ENCODE measurements at regions not wholly inside any gene's neighbourhood (a gene's known extent, or its start where the extent isn't known, plus 50 kb on each side); places are given as distances from the start of the nearest gene placed in this dataset.

DNA sequence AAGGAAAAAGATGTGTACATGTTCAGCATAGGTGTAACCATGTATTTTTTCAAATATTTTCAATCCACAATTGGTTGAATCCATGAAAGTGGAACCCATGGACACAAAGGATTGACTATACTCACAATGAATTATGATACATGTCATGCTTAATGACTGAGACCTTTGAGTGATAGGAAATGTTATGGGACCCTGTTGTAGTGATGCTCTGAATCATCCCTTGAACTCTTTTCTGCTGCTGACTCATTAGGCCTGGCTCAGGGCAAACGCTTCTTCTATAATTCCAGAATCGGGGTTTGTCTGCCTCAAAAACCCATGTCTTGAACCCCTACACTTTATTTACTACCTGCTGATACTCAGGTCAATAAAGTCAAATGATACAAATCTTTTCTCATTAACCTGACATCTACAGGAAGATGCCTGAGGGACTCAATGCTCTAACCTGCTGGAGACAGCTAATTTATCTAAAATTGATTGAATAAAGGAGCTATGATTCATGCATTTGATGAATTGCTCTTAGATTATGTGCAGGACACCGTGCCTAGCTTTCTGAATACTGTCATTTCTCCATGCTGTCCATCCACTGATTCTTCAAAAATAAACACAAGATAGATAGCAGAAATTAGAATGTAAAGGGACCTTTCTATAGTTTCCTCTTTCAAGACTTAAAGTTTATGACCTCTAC lies 260.1 kb downstream of the PRELID2 start:
- TF ChIP-seq POLR2A (IDR thresholded peaks at IDR 0.05; ENCODE audit: low read depth, low read length): no peak
- FAIRE-seq: no peak
- no peak for DNase-seq (ENCODE audit: insufficient read length, low spot score)

DNA sequence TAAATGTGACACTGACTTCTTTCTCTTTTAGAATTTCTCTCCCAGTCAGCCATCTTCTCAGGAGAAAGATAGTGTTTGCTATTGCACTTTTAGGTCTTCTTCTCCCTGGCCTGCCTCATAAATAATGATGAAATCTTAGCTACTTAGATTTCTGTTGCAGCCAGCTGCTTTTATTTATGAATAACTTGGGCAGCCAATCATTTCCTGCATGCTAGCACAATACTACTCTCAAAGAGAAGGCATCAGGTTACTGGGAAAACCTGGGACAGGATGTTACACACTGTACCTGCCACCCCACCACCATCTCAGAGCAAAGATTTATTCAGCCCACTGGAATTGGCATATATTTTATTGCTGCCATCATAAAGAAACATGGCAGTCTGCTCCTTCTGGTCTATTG lies 266.6 kb downstream of the PRELID2 start:
- no peak for TF ChIP-seq POLR2A (IDR thresholded peaks at IDR 0.05; ENCODE audit: low read depth, low read length)
- DNase-seq (ENCODE audit: insufficient read length, low spot score) (no peak), FAIRE-seq (no peak)

DNA sequence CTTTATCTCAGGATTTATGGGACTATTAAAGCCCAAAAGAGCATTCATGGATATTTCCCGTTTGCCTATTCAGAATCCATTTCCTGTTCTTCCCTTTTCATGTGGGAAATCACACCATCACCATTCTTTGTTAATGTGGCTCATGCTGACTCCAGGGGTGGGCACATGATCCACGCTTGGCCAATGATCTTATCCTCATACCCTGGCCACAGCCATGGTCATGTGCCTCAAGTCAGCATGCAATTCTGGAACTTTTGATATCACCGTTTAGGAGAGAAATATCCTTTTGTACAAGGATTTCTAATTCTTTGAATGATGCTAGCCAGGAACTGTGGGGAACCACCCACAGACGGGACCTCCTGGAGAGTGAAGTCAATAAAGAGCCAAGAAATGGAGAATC lies 272.2 kb downstream of the PRELID2 start:
- no peak for TF ChIP-seq POLR2A (IDR thresholded peaks at IDR 0.05; ENCODE audit: low read depth, low read length)
- FAIRE-seq (no peak), DNase-seq (ENCODE audit: insufficient read length, low spot score) (no peak)

DNA sequence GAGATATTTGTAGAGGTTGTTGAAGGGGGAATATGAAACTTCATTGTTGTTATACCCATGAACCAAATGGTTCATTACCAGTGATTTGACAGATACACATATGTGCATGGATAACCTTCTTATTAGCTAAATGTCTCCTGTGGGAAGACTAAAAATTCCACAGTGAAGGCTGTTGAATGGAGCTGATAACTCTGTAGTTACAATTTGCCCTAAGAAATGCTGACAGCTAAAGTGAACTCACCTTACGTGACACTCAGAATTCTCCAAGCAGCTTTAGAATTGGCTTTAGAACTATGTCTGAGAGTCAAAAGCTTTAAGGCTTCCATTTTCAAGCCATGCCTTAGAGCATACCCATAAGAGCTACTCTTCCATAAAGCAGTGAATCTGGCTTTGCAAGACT lies 276.9 kb downstream of the PRELID2 start:
- no peak for DNase-seq (ENCODE audit: insufficient read length, low spot score)
- no peak for TF ChIP-seq POLR2A (IDR thresholded peaks at IDR 0.05; ENCODE audit: low read depth, low read length)
- no peak for FAIRE-seq

DNA sequence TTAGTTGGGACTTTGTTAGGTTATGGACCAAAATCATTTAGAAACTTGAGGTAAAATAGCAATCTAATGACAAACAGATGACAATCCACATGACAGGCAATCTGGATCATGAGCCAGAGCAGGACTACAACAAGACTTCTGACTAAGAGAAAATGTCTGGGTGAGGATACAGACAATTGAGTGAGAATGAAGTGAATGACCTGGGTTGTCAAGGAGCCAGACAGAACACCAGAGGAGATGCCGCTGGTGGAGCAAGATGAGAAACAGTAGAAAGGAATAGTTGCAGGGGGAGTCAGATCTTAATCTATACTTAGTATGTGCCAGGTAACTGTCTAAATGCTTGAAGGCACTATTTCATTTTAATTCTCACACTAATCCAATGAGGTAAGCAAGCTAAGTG lies 277.8 kb downstream of the PRELID2 start:
- no peak for FAIRE-seq
- DNase-seq (ENCODE audit: insufficient read length, low spot score): no peak
- TF ChIP-seq POLR2A (IDR thresholded peaks at IDR 0.05; ENCODE audit: low read depth, low read length): no peak

DNA sequence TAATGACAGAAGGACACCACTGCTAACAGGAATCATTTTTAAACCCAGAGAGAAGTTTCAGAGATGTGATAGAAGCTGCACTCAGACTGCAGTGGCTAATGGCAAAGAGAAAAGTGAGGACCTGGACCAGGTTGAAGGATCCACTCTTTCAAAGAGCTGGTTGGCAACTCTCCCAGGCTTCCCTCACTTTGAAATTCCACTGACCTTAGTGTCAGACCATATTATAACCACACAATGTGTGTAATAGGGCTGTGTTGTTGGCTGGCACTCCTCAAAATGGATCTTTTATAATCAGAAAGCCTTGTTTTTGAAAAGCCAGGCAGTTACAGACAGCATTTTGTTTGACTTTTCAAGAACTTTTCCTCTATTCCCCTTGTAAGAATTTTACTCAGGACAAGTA lies 280.7 kb downstream of the PRELID2 start:
- FAIRE-seq: peak; percentile 92
- peak; percentile 30 for DNase-seq (ENCODE audit: insufficient read length, low spot score)
- no peak for TF ChIP-seq POLR2A (IDR thresholded peaks at IDR 0.05; ENCODE audit: low read depth, low read length)

DNA sequence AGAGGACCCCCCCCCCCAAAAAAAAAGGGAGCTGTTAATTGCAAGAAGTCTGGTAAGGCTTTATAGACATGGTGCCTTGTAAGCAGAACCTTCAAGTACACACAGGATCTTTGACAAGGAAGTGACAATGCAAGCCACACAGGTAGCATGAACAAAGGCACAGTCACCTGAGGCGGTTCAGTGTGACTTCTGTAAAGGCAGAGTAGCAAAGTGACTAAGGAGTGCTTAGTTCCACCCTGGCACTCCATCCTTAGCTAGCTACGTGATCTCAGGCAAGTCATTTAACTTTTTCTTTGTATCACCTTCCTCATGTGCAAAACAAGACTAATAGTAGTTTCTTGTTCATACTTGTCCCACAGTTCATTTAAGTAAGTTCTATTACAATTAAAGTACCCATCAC lies 282.0 kb downstream of the PRELID2 start:
- no peak for TF ChIP-seq POLR2A (IDR thresholded peaks at IDR 0.05; ENCODE audit: low read depth, low read length)
- no peak for DNase-seq (ENCODE audit: insufficient read length, low spot score)
- FAIRE-seq: no peak

DNA sequence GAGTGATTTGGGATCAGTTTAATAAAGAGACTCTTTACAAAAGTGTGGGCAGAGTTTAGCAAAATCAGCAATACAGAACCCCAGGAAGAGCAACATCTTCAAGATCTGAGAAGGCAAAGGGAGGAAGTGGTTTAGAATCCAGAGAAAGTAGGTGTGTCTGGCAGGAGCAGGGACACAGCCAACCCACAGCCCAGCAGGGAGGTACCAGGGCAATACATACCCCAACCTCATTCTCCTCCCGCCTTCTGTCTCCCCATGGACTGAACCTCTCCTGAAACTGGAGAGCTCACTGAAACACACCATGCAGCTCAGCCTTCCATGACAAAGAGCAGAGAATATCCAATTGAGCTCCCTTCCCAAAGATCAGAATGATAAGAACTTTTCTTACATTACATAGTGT lies 283.4 kb downstream of the PRELID2 start:
- no peak for TF ChIP-seq POLR2A (IDR thresholded peaks at IDR 0.05; ENCODE audit: low read depth, low read length)
- FAIRE-seq (peak; percentile 50), DNase-seq (ENCODE audit: insufficient read length, low spot score) (no peak)

DNA sequence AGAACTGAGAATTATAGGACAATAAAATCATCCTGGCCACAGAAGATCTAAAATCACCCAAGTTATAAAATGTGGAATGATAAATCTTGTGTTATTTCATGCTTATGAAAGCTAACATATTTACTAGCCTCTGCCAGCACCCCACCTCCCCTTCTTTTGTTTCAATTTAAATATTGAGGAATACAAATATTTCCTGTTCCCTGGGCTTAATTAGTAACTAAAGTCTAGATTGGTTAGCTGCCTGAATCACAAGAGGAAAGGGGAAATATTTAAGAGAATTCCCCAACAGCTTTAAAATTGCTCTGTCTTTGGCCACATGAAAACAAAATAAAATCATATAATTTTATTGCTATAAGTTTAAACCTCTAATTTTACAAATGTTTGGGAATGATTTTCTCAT lies 287.0 kb downstream of the PRELID2 start:
- FAIRE-seq: no peak
- no peak for DNase-seq (ENCODE audit: insufficient read length, low spot score)
- no peak for TF ChIP-seq POLR2A (IDR thresholded peaks at IDR 0.05; ENCODE audit: low read depth, low read length)

DNA sequence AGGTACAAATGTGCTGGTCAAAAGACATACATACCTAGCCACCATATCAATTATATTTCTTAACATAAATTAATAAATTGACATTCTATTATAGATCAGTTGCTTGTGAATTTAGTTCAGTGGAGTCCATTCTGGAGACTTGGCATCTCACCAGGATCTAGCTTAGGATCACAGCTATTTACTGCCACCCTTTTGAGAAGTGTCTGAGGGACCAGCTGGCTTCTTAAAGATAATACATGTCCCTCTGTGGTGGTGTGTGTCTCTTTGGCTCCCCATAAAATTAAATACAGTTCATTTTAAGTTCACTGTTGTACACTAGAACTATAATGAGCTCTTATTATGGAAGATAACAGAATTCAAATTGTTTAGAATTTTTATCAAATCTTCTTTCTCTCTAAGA lies 290.7 kb downstream of the PRELID2 start:
- TF ChIP-seq POLR2A (IDR thresholded peaks at IDR 0.05; ENCODE audit: low read depth, low read length): no peak
- DNase-seq (ENCODE audit: insufficient read length, low spot score): no peak
- FAIRE-seq: no peak

DNA sequence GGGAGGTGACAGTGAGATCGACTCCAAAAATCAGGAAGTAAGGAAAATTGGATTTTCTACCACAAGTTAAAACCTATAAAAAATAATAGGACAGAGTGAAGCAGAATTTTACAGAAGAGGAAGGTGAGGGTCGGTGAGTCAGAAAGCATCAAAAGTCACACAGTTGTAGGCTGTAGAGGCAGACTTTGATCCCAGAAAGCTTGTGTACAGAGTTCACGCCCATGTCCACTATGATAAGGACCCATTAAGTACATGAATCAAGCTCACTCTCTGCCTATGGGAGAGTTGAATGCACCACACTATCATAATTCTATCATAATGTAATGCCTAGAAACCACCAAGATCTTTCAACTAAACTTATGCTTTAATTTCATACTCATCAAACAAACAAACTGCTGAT lies 291.2 kb downstream of the PRELID2 start:
- TF ChIP-seq POLR2A (IDR thresholded peaks at IDR 0.05; ENCODE audit: low read depth, low read length): no peak
- no peak for FAIRE-seq

DNA sequence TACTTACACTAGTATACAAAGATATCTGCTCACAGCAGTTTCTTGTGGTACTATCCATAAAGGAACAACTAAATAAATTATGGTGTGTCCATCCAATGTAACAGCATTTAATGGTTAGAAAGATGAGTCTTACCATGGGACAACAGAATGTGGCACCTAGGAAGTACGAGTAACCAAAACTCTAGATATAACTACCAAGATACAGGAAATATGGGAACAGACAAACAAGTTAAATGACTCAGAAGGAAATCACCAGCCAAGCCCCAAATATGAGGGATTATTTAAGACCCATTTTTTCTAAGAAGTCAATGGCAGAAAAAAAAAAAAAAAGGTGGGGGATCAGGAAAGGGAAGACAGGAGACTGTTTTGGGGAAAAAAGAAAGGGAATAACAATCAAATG lies 294.8 kb downstream of the PRELID2 start:
- no peak for DNase-seq (ENCODE audit: insufficient read length, low spot score)
- no peak for TF ChIP-seq POLR2A (IDR thresholded peaks at IDR 0.05; ENCODE audit: low read depth, low read length)
- FAIRE-seq: peak; percentile 33

More for the DNA sequence above, 291.2 kb downstream of the PRELID2 start:
- DNase-seq (ENCODE audit: insufficient read length, low spot score): no peak

DNA sequence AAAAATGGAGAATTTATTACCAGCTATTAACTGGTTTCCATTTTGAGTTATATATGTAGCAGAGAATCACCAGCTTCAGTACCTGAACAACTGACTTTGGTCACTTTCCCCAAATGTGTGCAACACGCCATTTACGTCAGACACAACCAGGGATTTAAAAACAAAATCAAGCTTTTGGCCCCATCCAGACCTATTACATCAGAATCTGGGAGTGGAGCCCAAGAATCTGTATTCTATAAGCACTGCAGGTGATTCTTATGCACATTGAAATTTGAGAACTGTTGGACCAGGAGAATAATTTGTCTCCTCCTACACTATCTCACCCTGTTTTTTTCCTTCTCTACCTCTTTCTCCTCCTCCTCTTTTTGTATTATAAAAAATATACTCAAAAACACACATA lies 295.9 kb downstream of the PRELID2 start:
- no peak for TF ChIP-seq POLR2A (IDR thresholded peaks at IDR 0.05; ENCODE audit: low read depth, low read length)
- FAIRE-seq (no peak), DNase-seq (ENCODE audit: insufficient read length, low spot score) (no peak)

DNA sequence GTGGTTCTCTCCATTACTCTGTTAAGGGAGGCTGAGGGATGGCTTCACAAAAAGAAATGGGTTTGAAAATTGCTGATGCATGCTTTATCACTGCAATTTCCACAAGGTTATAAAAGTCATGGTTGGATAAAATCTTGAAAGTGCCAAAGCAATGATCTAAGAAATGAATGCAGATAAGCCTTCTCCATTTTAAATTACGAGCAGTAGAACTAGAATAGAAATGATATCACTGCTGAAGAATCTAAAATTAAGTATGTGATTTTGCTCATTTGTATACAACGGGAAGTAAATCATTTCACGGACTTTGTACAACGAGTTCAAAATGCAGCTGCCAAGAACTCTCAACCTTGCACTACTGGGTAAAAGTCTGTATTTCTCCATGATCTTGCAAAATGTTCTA lies 299.0 kb downstream of the PRELID2 start:
- no peak for TF ChIP-seq POLR2A (IDR thresholded peaks at IDR 0.05; ENCODE audit: low read depth, low read length)
- DNase-seq (ENCODE audit: insufficient read length, low spot score): no peak
- peak; percentile 6 for FAIRE-seq

DNA sequence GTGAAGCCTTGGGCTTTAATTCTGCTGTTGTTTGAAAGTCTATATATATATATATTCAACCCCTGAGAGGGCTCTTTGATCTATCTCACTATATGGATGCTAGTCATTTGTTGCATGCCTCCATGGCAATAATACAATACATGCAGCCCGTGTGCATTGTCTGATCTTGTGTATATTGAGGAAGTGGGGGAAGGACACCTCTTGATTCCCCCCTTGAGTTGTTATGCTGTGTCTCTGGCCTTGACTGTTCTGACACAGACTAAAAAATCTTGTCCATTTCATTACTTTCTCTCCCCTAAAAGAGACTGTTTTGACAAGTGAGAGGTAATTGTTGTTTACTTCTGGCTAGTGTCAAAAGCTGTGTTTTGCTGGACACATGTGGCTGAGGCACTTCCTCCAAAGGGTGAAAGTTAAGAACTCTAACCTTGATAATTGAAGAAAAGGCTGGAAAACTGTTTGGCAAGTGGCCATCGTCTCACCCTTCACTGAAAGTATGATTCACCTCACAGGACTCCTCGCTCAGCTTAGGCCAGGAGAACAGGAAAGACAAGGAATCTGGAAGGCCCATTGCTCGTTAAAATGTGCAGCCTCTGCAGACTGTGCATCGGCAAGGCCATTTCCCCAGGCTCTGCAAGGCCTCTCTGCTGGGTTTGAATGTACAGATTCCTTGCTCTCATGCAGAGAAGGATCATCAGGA lies 304.0 kb downstream of the PRELID2 start:
- TF ChIP-seq POLR2A (IDR thresholded peaks at IDR 0.05; ENCODE audit: low read depth, low read length): no peak
- FAIRE-seq (peak; percentile 99), DNase-seq (ENCODE audit: insufficient read length, low spot score) (peak; percentile 35)

All from H54 (cell line).